ENCODE measurements at regions not wholly inside any gene's neighbourhood (a gene's known extent, or its start where the extent isn't known, plus 50 kb on each side); places are given as distances from the start of the nearest gene placed in this dataset.

DNA sequence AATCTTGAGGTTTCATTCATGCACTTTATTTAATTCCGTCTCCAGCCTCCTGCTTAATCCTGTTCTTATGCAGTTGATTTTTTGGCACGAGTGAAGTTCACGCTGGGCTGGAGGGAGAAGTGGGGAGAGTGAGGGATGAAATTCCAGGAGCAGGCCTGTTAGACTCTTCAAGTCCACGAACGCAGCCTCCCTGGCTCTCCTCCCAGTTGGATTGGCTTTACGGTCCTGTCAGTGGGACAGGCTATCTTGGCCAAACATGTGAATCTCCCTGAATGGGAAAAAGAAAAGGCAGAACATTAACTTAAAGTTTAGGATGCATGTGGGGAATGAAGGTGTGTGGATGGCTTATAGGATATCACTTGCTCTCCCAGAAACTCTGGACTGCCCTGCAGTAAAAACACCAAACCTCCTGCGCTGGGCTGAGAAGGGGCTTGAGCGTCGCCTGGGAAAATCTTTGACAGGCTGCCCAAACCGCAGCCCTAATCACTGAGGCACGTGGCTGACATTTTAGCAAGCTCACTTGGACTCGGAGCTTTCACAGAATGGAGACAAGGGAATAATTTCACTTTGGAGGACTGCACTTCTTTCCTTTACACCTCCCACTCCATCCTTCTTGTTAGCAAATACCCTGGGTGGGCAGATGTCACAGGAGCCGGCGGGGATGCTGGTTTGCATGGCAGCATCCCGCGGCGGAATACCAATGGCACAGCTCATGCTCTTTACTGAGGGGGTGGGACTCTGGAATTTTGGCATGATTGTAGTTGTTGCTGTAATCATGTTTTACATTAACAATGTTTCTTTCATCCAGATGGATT, 93.9 kb downstream of the ACKR3 start:
- no peaks in the 10 kb centered on the region for H4K20me1 ChIP-seq (ENCODE audit: insufficient read depth)
- DNase-seq, result peak in 1 of 2 experiments; percentile 25
- no peaks in the 10 kb centered on the region for H3K9me3 ChIP-seq (ENCODE audit: insufficient read depth, low read depth)
- ChIA-PET POLR2A (ENCODE audit: unreplicated experiment) (interaction anchor here (0.6 kb wide), 1 partner anchor 271 kb away, joined by 3 read pairs; no protein-coding TSS in a partner anchor), CTCF (no interaction called here)
- intact Hi-C loops (cut with micrococcal nuclease; ENCODE audit: unreplicated experiment), result loop anchor here (5.0 kb wide), 1 partner anchor 364 kb away; no protein-coding TSS in a partner anchor
- H3K27me3 ChIP-seq (ENCODE audit: insufficient read depth, low read depth), result peaks cover 8% of the 10 kb centered on the region
- no peak overlapping the region for H3K4me3 ChIP-seq
- H3K27ac ChIP-seq, result no peak overlapping the region
- peaks cover 29% of the 10 kb centered on the region for H3K4me1 ChIP-seq (replicated peaks; ENCODE audit: insufficient read depth)
- BruUV-seq (replicated peaks), result no TSS peak
- no peaks in the 10 kb centered on the region for H3K79me2 ChIP-seq (ENCODE audit: low read depth)
- H3K9me2 ChIP-seq (ENCODE audit: insufficient read depth), result no peaks in the 10 kb centered on the region
- no peak overlapping the region for H2AFZ ChIP-seq
- H3K36me3 ChIP-seq (ENCODE audit: low read depth), result no peaks in the 10 kb centered on the region
- H3K4me2 ChIP-seq, result no peak overlapping the region
- 0 out of 2 replicates have a peak, but pooled peaks cover 5% of the 10 kb centered on the region for H3F3A ChIP-seq (ENCODE audit: insufficient read depth, low read depth)
- TF ChIP-seq, protein P1, sequence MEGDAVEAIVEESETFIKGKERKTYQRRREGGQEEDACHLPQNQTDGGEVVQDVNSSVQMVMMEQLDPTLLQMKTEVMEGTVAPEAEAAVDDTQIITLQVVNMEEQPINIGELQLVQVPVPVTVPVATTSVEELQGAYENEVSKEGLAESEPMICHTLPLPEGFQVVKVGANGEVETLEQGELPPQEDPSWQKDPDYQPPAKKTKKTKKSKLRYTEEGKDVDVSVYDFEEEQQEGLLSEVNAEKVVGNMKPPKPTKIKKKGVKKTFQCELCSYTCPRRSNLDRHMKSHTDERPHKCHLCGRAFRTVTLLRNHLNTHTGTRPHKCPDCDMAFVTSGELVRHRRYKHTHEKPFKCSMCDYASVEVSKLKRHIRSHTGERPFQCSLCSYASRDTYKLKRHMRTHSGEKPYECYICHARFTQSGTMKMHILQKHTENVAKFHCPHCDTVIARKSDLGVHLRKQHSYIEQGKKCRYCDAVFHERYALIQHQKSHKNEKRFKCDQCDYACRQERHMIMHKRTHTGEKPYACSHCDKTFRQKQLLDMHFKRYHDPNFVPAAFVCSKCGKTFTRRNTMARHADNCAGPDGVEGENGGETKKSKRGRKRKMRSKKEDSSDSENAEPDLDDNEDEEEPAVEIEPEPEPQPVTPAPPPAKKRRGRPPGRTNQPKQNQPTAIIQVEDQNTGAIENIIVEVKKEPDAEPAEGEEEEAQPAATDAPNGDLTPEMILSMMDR (conservative IDR thresholded peaks at IDR 0.05), result no peak

DNA sequence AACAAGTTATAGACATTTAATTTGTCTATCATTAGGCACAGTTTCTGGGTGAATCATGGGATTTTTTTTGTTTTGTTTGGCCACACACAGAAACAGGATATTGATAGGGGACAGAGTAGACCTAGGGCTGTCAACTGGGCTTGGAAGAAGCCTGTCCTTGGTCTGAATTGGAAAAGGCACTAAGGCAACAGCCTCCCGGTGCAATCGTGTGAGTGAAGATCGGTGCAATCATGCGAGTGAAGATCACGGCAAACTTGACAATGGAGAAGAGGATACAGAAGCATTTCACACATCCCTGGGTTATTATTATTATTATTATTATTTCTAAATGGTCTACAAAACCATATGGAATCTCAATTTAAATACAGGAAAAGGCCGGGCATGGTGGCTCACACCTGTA, 94.5 kb downstream of the ACKR3 start:
- no peaks in the 10 kb centered on the region for H3K9me3 ChIP-seq (ENCODE audit: insufficient read depth, low read depth)
- H3K79me2 ChIP-seq (ENCODE audit: low read depth), result no peaks in the 10 kb centered on the region
- peaks cover 8% of the 10 kb centered on the region for H3K27me3 ChIP-seq (ENCODE audit: insufficient read depth, low read depth)
- H3K9me2 ChIP-seq (ENCODE audit: insufficient read depth), result no peaks in the 10 kb centered on the region
- TF ChIP-seq EZH2 (IDR thresholded peaks at IDR 0.05; ENCODE audit: low read depth), result no peak
- TF ChIP-seq, protein P1 (conservative IDR thresholded peaks at IDR 0.05), result no peak
- 0 out of 2 replicates have a peak, but pooled peaks cover 5% of the 10 kb centered on the region for H3F3A ChIP-seq (ENCODE audit: insufficient read depth, low read depth)
- H3K27ac ChIP-seq, result no peak overlapping the region
- ChIA-PET CTCF (no interaction called here), POLR2A (ENCODE audit: unreplicated experiment) (no interaction called here)
- H3K36me3 ChIP-seq (ENCODE audit: low read depth), result no peaks in the 10 kb centered on the region
- no peak overlapping the region for H2AFZ ChIP-seq
- intact Hi-C loops (cut with micrococcal nuclease; ENCODE audit: unreplicated experiment), result loop anchor here (5.0 kb wide), 1 partner anchor 363 kb away; no protein-coding TSS in a partner anchor
- no TSS peak for BruUV-seq (replicated peaks)
- H3K4me2 ChIP-seq, result no peak overlapping the region
- H3K4me1 ChIP-seq (replicated peaks; ENCODE audit: insufficient read depth), result peaks cover 29% of the 10 kb centered on the region
- H4K20me1 ChIP-seq (ENCODE audit: insufficient read depth), result no peaks in the 10 kb centered on the region
- no peak overlapping the region for H3K4me3 ChIP-seq
- DNase-seq, result no peak

GRCh38 chr2:236665101-236665500, 95.5 kb downstream of the ACKR3 start:
- Histone ChIP-seq H3K27ac (no peak overlapping the region), H2AFZ (no peak overlapping the region), H3K4me1 (replicated peaks; ENCODE audit: insufficient read depth) (peaks cover 27% of the 10 kb centered on the region), H3K9me2 (ENCODE audit: insufficient read depth) (no peaks in the 10 kb centered on the region), H4K20me1 (ENCODE audit: insufficient read depth) (no peaks in the 10 kb centered on the region), H3K4me3 (no peak overlapping the region), H3K9me3 (ENCODE audit: insufficient read depth, low read depth) (no peaks in the 10 kb centered on the region), H3K79me2 (ENCODE audit: low read depth) (no peaks in the 10 kb centered on the region), H3K36me3 (ENCODE audit: low read depth) (no peaks in the 10 kb centered on the region), H3F3A (ENCODE audit: insufficient read depth, low read depth) (0 out of 2 replicates have a peak, but pooled peaks cover 5% of the 10 kb centered on the region), H3K27me3 (ENCODE audit: insufficient read depth, low read depth) (peaks cover 8% of the 10 kb centered on the region), H3K4me2 (no peak overlapping the region)
- no TSS peak for BruUV-seq (replicated peaks)
- intact Hi-C loops (cut with micrococcal nuclease; ENCODE audit: unreplicated experiment), result no loop called here
- no peak for TF ChIP-seq EZH2 (IDR thresholded peaks at IDR 0.05; ENCODE audit: low read depth)
- TF ChIP-seq, protein P1 (conservative IDR thresholded peaks at IDR 0.05), result no peak
- DNase-seq, result peak; percentile 36 to 65
- CTCF ChIA-PET, result interaction anchor here (0.6 kb wide), 1 partner anchor 1357 kb away, joined by 5 read pairs; no protein-coding TSS in a partner anchor
- POLR2A ChIA-PET (ENCODE audit: unreplicated experiment), result interaction anchor here (0.7 kb wide), 1 partner anchor 105 kb away, joined by 5 read pairs; no protein-coding TSS in a partner anchor
